KMS-11 (cell line): ENCODE measurements at regions not wholly inside any gene's neighbourhood (a gene's known extent, or its start where the extent isn't known, plus 50 kb on each side); places are given as distances from the start of the nearest gene placed in this dataset.
A peak's percentile ranks its signal among the peaks of the same experiment; 100 is the strongest.

ENCODE experiments used
- H2AFZ ChIP-seq: fragments of 200-600 bp; sonication (generic); 2 replicates; pipeline ENCODE4 v1.6.1; 2016; ENCODE audit warnings: antibody characterized with exemption, mixed run types, low read depth
- H3K27ac ChIP-seq: fragments of 200-600 bp; sonication (generic); 2 replicates; pipeline ENCODE4 v1.6.1; 2016; ENCODE audit warnings: mild to moderate bottlenecking, mixed run types
- H3K27me3 ChIP-seq: fragments of 200-600 bp; sonication (generic); 2 replicates; pipeline ENCODE4 v1.6.1; 2017; ENCODE audit warnings: mild to moderate bottlenecking, low read depth, mixed run types, moderate library complexity; ENCODE audit not compliant: insufficient read depth
- H3K36me3 ChIP-seq: fragments of 200-600 bp; sonication (generic); 2 replicates; pipeline ENCODE4 v1.6.1; 2017; ENCODE audit warnings: mild to moderate bottlenecking, mixed run types; ENCODE audit not compliant: insufficient read depth
- H3K4me1 ChIP-seq: fragments of 200-600 bp; sonication (generic); 2 replicates; pipeline ENCODE4 v1.6.1; 2016; ENCODE audit warnings: mild to moderate bottlenecking, low read depth, mixed run types; ENCODE audit not compliant: poor library complexity, severe bottlenecking
- H3K4me2 ChIP-seq: fragments of 200-600 bp; sonication (generic); 2 replicates; pipeline ENCODE4 v1.7.0; 2016; ENCODE audit warnings: mild to moderate bottlenecking, mixed run types
- H3K4me3 ChIP-seq: fragments of 200-600 bp; sonication (generic); IDR thresholded peaks from 2 replicates; pipeline ENCODE4 v1.6.1; 2017; ENCODE audit warnings: low read depth, low read length, mixed read lengths; ENCODE audit not compliant: insufficient read depth
- H3K79me2 ChIP-seq: fragments of 200-600 bp; sonication (generic); 2 replicates; pipeline ENCODE4 v1.6.1; 2016; ENCODE audit warnings: low read depth, mixed run types; ENCODE audit not compliant: insufficient read depth
- H3K9ac ChIP-seq: fragments of 200-600 bp; sonication (generic); 2 replicates; pipeline ENCODE4 v1.6.1; 2016; ENCODE audit warnings: mild to moderate bottlenecking, mixed run types
- H4K20me1 ChIP-seq: fragments of 200-600 bp; sonication (generic); 2 replicates; pipeline ENCODE4 v1.6.1; 2016; ENCODE audit warnings: mild to moderate bottlenecking, mixed run types; ENCODE audit not compliant: insufficient read depth
- CTCF ChIP-seq: fragments of 200-600 bp; sonication (generic); conservative IDR thresholded peaks from 2 replicates; pipeline ENCODE4 v1.6.1; 2017; ENCODE audit warnings: low read depth, mild to moderate bottlenecking, antibody characterized with exemption, low read length, moderate library complexity, mixed read lengths

- H3K27me3 ChIP-seq: no peaks in the 10 kb centered on the region
- TF ChIP-seq CTCF: no peak
- no peak overlapping the region for H2AFZ ChIP-seq
- no peaks in the 10 kb centered on the region for H3K79me2 ChIP-seq
- no peak overlapping the region for H3K27ac ChIP-seq
- no peak overlapping the region for H3K9ac ChIP-seq
- no peaks in the 10 kb centered on the region for H4K20me1 ChIP-seq
- H3K4me3 ChIP-seq: no peak overlapping the region
- no peaks in the 10 kb centered on the region for H3K36me3 ChIP-seq
- H3K4me2 ChIP-seq: no peak overlapping the region
- H3K4me1 ChIP-seq: peaks cover 15% of the 10 kb centered on the region
Observed at GRCh38 chr11:21895686-21896085, 297.2 kb upstream of the ANO5 start.

- H3K27ac ChIP-seq: no peak overlapping the region
- H4K20me1 ChIP-seq: no peaks in the 10 kb centered on the region
- H3K79me2 ChIP-seq: no peaks in the 10 kb centered on the region
- peaks cover 15% of the 10 kb centered on the region for H3K4me1 ChIP-seq
- no peak for TF ChIP-seq CTCF
- H2AFZ ChIP-seq: no peak overlapping the region
- H3K27me3 ChIP-seq: no peaks in the 10 kb centered on the region
- no peak overlapping the region for H3K9ac ChIP-seq
- no peak overlapping the region for H3K4me3 ChIP-seq
- H3K36me3 ChIP-seq: no peaks in the 10 kb centered on the region
- no peak overlapping the region; the same call in 1 of the 2 replicates for H3K4me2 ChIP-seq
Observed at GRCh38 chr11:21896216-21896615, 296.7 kb upstream of the ANO5 start.

GRCh38 chr11:21896746-21897602, 295.9 kb upstream of the ANO5 start:
- H3K36me3 ChIP-seq: no peaks in the 10 kb centered on the region
- H4K20me1 ChIP-seq: no peaks in the 10 kb centered on the region
- H3K4me2 ChIP-seq: peak overlapping the region; percentile 56
- H3K27ac ChIP-seq: no peak overlapping the region
- H3K79me2 ChIP-seq: no peaks in the 10 kb centered on the region
- no peak for TF ChIP-seq CTCF
- H3K9ac ChIP-seq: no peak overlapping the region
- no peak overlapping the region for H3K4me3 ChIP-seq
- H2AFZ ChIP-seq: peak overlapping the region; percentile 38; the same call in 1 of the 2 replicates
- H3K4me1 ChIP-seq: peaks cover 15% of the 10 kb centered on the region
- H3K27me3 ChIP-seq: no peaks in the 10 kb centered on the region

GRCh38 chr11:21897752-21898151, 295.1 kb upstream of the ANO5 start:
- no peak for TF ChIP-seq CTCF
- H3K4me2 ChIP-seq: peak overlapping the region; percentile 56
- no peaks in the 10 kb centered on the region for H3K27me3 ChIP-seq
- H3K4me1 ChIP-seq: peaks cover 15% of the 10 kb centered on the region
- no peak overlapping the region for H3K27ac ChIP-seq
- H3K4me3 ChIP-seq: no peak overlapping the region
- H3K9ac ChIP-seq: no peak overlapping the region
- 0 out of 2 replicates have a peak overlapping the region, but pooled peaks have one; percentile 38 for H2AFZ ChIP-seq
- H3K36me3 ChIP-seq: no peaks in the 10 kb centered on the region
- no peaks in the 10 kb centered on the region for H4K20me1 ChIP-seq
- no peaks in the 10 kb centered on the region for H3K79me2 ChIP-seq
